Left forelimb (tissue), 1 donor: ENCODE measurements at regions not wholly inside any gene's neighbourhood (a gene's known extent, or its start where the extent isn't known, plus 50 kb on each side); places are given as distances from the start of the nearest gene placed in this dataset.

Source experiments
- DNase-seq: peaks from one replicate; pipeline ENCODE4 v3.0.0-alpha.2; 2018; ENCODE audit warnings: low spot score

GRCh38 chr1:30405631-30406212, 317.7 kb downstream of the MATN1 start:
- peak; percentile 12 for DNase-seq

DNA sequence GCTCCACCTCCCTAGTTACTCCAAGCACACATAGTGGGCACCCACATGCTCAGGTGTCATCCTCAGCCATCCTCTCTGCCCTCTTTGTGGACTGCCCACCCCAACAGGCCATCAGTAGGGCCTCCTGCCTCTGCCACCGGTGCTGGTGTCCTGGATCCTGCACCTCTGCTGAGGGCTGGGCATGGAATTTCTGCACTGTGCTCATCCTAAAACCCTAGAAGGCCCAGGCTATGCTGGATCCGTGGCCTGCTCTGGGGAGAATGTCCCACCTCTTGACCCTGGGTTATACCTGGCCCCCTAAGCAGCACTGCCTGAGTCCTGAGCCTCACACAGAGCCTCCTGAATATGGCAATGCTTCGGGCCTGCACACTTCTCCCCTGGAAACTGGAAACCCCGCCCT, 318.3 kb downstream of the MATN1 start:
- peak; percentile 28 for DNase-seq

GRCh38 chr1:30404341-30404740, 319.0 kb downstream of the MATN1 start:
- peak; percentile 33 for DNase-seq

- DNase-seq = peak; percentile 17
Observed at GRCh38 chr1:30403726-30404125, 319.7 kb downstream of the MATN1 start.

- no peak for DNase-seq
Observed at GRCh38 chr1:30403061-30403645, 320.2 kb downstream of the MATN1 start.

DNA sequence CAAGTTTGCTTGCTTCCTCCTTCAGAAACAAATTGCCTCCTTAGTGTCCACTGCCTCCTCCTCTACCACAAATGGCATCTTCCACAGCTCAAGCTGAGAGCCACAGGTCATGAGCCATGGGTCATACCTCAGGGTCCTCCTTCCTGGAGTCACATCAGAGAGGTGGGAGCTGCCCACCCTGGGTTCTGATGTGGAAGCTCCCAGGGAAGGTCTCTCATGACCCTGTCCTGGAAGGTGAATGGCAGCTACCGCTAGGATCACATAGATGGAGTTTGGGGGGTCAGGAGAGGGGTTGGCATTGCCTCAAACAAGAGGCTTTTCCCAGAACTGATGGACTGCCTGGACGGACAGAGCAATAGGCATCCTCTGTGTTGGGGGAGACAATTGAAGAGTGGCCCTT, 321.4 kb downstream of the MATN1 start:
- no peak for DNase-seq

- no peak for DNase-seq
Observed at GRCh38 chr1:30400507-30400906, 322.9 kb downstream of the MATN1 start.

DNA sequence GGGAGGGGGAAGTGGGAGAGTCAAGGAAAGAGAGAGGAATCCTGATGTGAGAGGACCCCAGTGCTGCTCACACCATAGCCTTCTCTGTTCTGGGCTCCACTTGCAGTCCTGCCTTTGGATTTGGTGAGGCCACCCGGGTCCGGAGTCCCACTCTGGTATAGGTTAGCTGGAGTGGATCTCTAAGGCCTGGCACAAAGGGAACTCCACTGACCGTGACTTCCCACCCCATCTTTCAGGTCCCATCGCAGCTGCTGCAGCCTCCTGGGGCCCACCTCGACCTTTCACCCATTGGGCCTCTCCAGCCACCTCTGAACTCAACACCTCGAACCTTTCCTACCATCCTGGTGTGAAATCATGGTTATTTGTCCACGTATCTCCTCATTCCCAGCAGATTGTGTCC, 324.4 kb downstream of the MATN1 start:
- DNase-seq = no peak

DNA sequence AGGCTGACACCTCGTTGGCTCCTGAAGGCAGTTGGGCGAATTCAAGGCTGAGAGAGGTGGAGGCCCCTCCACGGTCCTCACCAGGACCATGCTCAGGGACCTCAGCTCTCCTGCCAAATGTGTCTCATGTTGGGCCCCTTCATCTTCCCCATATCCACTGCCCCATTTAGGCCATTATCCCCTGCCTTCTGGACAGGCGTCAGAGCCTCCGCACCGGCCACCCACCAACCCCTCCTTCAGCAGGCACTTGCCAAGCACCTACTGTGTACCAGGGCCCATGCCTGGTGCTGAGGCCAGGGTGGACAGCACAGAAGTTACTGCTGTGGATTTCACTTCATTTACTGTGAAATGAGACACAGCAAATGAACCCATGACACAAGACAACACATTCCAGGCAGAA, 325.8 kb downstream of the MATN1 start:
- no peak for DNase-seq

DNA sequence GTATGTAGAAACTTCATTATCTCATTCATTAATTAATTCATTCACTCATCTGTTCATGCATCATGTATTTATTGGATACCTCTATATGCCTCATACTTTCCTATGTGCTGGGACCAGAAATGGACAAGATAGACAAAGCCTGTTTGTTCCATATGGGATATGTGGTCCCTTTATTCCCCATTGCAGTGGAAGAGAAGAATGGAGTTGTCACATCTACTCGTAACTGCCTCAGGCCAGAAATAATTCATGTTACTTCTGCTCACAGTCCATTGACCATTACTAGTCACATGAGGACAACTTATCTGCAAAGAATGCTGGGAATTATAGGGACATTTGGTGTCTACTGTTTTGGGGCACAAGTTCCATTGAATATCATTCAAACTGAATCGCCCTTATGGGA, 327.8 kb downstream of the MATN1 start:
- no peak for DNase-seq

DNA sequence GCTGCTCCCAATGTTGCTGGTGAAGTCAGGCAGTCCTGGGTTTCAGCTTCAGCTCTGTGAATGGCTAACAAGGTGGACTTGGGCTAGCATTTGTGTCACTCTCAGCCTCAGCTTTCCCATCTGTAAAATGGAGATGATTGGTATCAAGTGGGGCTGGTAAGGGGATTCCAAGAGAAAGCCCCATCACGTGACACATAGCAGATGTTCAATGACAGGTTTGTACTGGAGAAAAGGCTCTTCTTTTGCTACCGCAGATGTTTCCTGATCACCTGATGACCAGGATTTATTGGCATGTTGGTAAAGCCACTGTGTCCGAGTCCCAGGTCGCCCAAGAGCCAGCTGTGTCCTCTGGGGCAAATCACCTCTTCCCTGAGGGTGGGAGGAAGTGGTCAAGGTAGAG, 335.0 kb downstream of the MATN1 start:
- DNase-seq = no peak

- DNase-seq = no peak
Observed at GRCh38 chr1:30386156-30386926, 337.0 kb downstream of the MATN1 start.

GRCh38 chr1:30385246-30385995, 338.0 kb downstream of the MATN1 start:
- DNase-seq = no peak

DNA sequence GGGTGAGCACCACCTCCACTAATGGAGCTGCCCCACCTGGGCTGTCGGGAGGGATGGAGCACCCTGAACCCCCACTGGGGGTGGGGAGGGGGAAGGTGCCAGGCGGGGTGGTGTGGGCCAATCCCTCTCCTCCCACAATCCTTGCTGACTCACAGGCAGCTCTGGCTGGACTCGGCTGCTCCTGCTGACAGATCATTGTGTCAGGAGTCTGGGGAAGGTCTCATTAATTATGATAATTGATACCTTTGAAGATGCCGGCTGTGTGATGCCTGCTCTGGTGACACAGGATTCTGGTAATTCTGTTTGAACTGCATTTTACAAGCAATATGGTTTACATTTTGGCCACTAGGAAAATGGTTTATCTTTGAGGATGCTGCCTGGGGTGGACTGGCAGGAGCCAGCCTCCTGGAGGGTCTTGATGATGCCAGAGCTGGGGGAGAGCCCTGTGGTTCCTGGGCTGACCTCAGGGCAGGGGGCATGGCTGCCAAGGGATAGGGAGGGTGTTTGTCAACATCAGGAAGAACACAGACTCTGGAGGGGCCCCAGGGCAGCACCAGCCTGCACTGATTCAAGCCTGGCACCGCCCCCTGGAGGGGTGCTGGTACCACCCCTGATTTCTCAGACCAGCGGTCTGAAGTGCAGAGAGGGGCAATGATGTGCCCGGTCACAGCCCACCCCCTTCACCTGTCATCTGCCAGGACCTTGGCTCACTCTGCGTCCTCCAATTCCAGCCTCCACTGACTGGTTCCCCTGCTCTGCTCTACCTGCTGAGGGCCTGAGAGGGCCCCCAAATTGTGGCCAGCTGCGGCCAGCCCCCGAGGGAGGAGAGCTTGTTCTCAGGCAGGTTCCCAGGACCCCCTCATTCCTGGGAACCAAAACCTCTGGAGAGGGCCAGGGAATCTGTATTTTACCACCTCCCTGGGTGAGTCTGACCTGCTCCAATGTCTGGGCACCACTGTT, 338.8 kb downstream of the MATN1 start:
- DNase-seq = no peak

- no peak for DNase-seq
Observed at GRCh38 chr1:30383221-30383711, 340.1 kb downstream of the MATN1 start.

DNA sequence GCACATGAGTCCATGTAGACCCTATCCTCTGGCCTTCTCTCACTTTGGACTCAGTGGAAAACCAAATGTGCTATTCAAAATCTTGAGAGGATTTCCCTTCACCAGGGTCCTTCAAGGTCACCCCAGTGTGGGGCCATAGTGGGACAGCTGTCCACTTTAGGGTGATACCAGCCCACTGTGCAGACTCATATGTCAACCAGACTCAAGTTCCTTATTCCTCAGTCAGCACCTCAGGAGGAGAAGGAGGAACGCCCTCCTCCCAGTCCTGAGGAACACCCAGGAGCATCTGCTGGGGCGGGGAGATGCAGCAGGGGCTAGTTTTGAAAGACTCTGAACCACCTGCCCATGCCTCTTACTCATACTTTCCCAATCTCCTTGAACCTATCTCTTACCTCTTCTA, 340.9 kb downstream of the MATN1 start:
- no peak for DNase-seq

DNA sequence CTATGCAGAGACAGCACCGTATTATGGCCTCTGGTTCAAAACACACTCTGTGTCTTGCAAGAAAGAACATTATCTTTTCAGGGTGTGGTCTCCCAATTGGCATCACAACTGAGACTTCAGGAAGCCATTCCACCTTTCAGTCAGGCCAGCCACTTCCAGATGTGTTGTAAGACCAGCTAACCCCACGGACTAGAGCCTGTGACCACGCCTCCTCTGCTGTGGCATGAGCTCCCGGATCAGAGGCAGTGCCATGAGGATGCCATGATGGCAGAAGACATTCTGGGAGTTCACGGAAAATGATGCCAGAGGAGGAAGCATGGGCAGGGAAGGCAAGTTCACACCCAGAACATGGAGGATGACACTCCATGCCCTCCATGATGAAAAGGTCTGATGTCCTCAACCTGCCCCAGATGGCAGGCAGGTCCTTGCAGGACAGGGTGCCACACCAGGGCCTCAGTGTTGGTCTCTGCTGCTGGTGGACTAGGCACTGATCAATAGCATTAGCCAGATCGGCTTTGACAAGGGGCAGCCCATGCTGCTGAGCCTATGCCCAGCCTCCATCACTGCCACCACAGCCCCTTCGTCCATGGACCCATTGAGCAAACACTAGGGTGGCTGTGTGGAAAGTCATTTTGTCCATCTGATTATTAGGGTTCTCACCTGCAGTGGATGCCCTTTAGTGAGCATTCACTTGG, 341.6 kb downstream of the MATN1 start:
- DNase-seq = peak; percentile 47

DNA sequence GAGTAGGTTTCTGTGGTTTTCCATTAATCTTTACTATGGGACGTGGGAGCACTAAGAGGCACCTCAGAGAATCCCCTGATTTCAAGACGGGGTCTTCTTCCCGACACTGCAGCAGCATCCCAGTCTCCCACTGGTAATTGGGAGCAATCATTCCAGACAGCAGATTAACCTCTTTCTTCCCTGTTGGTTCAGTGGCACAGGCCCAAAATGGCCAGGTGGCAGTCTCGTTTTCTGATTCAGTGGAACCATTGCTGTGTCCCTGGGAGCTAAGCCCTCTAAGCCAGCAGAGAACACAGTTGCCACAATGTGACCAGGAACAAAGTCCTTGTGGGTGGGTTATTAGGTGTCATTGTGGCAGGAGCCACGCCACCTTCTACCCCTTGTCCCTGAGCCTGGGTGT, 342.1 kb downstream of the MATN1 start:
- peak; percentile 17 for DNase-seq

DNA sequence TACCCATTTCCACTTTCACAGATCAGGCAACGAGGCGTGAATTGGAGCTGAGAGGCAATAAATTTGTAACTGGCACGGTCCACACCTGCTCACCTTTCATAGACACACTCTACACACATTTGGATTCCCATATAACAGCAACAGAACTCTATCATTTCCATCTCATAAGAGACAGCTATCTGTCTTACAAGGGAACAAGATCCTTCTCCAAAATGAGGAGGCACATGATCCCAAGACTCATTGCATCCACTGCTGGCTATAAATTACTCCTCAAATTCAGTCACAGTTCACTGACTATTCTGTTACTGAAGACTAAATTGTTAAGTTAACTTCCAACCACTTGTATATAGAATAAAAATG, 342.8 kb downstream of the MATN1 start:
- DNase-seq = no peak

- peak; percentile 69 for DNase-seq
Observed at GRCh38 chr1:30379684-30380624, 343.4 kb downstream of the MATN1 start.
